ENCODE measurements at regions not wholly inside any gene's neighbourhood (a gene's known extent, or its start where the extent isn't known, plus 50 kb on each side); places are given as distances from the start of the nearest gene placed in this dataset.

DNA sequence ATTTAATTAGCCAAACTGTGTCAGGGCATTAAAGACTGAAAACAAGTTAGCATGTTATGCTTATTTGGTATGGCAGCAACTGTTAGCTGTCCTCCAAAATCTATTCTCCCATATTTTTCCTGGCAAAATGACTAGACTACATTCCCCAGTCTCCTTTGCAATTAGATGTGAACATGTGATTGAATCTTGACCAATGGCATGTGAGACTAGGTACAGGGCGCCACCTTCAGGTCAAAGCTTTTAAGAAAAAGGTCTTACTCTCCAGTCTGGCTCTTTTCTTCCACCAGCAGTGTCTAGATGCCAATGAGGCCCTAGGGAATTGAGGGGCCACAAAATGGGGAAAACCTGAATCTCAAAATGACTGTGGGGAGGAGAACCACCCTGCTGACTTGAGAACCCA, 408.2 kb downstream of the SMARCA1 start:
- no peaks in the 10 kb centered on the region for H3K27me3 ChIP-seq
- intact Hi-C loops (cut with DNase I) = no loop called here
- H3K36me3 ChIP-seq = no peaks in the 10 kb centered on the region
- no peaks in the 10 kb centered on the region for H3K9me3 ChIP-seq
- 52 to 64% methylated on average over 1 of the region's 1 CpG for WGBS, 2 donors
- no peak for DNase-seq
- TF ChIP-seq POLR2A (IDR thresholded peaks at IDR 0.05) = no peak
- no peak for TF ChIP-seq POLR2AphosphoS5 (IDR thresholded peaks at IDR 0.05)
- no peak for TF ChIP-seq EP300 (IDR thresholded peaks at IDR 0.05)
- TF ChIP-seq, protein P1, sequence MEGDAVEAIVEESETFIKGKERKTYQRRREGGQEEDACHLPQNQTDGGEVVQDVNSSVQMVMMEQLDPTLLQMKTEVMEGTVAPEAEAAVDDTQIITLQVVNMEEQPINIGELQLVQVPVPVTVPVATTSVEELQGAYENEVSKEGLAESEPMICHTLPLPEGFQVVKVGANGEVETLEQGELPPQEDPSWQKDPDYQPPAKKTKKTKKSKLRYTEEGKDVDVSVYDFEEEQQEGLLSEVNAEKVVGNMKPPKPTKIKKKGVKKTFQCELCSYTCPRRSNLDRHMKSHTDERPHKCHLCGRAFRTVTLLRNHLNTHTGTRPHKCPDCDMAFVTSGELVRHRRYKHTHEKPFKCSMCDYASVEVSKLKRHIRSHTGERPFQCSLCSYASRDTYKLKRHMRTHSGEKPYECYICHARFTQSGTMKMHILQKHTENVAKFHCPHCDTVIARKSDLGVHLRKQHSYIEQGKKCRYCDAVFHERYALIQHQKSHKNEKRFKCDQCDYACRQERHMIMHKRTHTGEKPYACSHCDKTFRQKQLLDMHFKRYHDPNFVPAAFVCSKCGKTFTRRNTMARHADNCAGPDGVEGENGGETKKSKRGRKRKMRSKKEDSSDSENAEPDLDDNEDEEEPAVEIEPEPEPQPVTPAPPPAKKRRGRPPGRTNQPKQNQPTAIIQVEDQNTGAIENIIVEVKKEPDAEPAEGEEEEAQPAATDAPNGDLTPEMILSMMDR (IDR thresholded peaks at IDR 0.05) = no peak
- H3K4me1 ChIP-seq = no peaks in the 10 kb centered on the region
- H3K4me3 ChIP-seq = no peak overlapping the region
- H3K27ac ChIP-seq = no peak overlapping the region

GRCh38 chrX:129111081-129111798, 412.1 kb downstream of the SMARCA1 start:
- WGBS, 2 donors = 83 to 87% methylated on average over 15 of the region's 15 CpGs
- peaks cover 0 to 4% (median 0%) of the 10 kb centered on the region in 4 donors for H3K4me1 ChIP-seq
- no peaks in the 10 kb centered on the region for H3K36me3 ChIP-seq
- no peak overlapping the region for H3K4me3 ChIP-seq
- no peaks in the 10 kb centered on the region for H3K9me3 ChIP-seq
- TF ChIP-seq POLR2AphosphoS5 (IDR thresholded peaks at IDR 0.05) = no peak
- TF ChIP-seq, protein P1 (IDR thresholded peaks at IDR 0.05) = no peak
- TF ChIP-seq EP300 (IDR thresholded peaks at IDR 0.05) = no peak
- TF ChIP-seq POLR2A (IDR thresholded peaks at IDR 0.05) = no peak
- H3K27ac ChIP-seq = no peak overlapping the region
- no peak for DNase-seq
- H3K27me3 ChIP-seq = no peaks in the 10 kb centered on the region
- intact Hi-C loops (cut with DNase I) = no loop called here

GRCh38 chrX:129108936-129109335, 414.4 kb downstream of the SMARCA1 start:
- DNase-seq = no peak
- 78 to 80% methylated on average over 4 of the region's 4 CpGs for WGBS, 2 donors
- Histone ChIP-seq H3K4me1 (peaks cover 0 to 4% (median 0%) of the 10 kb centered on the region in 4 donors), H3K27ac (no peak overlapping the region), H3K9me3 (no peaks in the 10 kb centered on the region), H3K4me3 (no peak overlapping the region), H3K36me3 (no peaks in the 10 kb centered on the region), H3K27me3 (no peaks in the 10 kb centered on the region)
- no peak for TF ChIP-seq EP300 (IDR thresholded peaks at IDR 0.05)
- TF ChIP-seq POLR2A (IDR thresholded peaks at IDR 0.05) = no peak
- TF ChIP-seq, protein P1 (IDR thresholded peaks at IDR 0.05) = no peak
- no peak for TF ChIP-seq POLR2AphosphoS5 (IDR thresholded peaks at IDR 0.05)
- intact Hi-C loops (cut with DNase I) = no loop called here

- Histone ChIP-seq H3K9me3 (no peaks in the 10 kb centered on the region), H3K27ac (no peak overlapping the region), H3K4me3 (no peak overlapping the region), H3K27me3 (no peaks in the 10 kb centered on the region), H3K36me3 (no peaks in the 10 kb centered on the region), H3K4me1 (no peaks in the 10 kb centered on the region)
- TF ChIP-seq POLR2A (IDR thresholded peaks at IDR 0.05) (no peak), POLR2AphosphoS5 (IDR thresholded peaks at IDR 0.05) (no peak), EP300 (IDR thresholded peaks at IDR 0.05) (no peak)
- TF ChIP-seq, protein P1 (IDR thresholded peaks at IDR 0.05) = no peak
- no peak for DNase-seq
- 86 to 89% methylated on average over 3 of the region's 3 CpGs for whole genome bisulfite sequencing, 2 donors
- intact Hi-C loops (cut with DNase I) = no loop called here
These were observed 424.1 kb downstream of the SMARCA1 start for GRCh38 chrX:129099207-129099606.

DNA sequence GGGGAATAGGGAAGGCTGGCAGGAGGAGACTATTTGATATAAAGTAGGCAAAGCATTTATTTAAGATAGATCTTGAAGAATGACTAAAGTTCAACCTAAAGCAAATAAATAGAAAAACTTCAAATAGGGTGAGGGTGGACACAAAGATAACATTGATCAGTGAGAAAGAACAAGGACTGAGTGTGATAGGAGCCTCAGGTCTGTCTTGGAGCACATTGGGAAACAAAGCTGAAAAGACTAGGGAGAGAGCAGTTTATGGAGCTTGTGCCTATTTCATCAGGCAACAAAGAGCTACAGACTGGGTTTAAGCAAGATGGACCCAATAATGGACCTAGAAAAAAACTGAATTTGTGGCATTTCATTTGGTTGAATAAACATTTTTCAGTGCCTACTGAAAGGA, 425.6 kb downstream of the SMARCA1 start:
- no peak overlapping the region for H3K4me3 ChIP-seq
- no peaks in the 10 kb centered on the region for H3K4me1 ChIP-seq
- H3K27me3 ChIP-seq = no peaks in the 10 kb centered on the region
- DNase-seq = no peak
- H3K27ac ChIP-seq = no peak overlapping the region
- TF ChIP-seq POLR2AphosphoS5 (IDR thresholded peaks at IDR 0.05) (no peak), EP300 (IDR thresholded peaks at IDR 0.05) (no peak), POLR2A (IDR thresholded peaks at IDR 0.05) (no peak)
- H3K9me3 ChIP-seq = no peaks in the 10 kb centered on the region
- intact Hi-C loops (cut with DNase I) = no loop called here
- no peaks in the 10 kb centered on the region for H3K36me3 ChIP-seq

Data from sigmoid colon (tissue), 6 donors.